Urothelium cell line (cell line): ENCODE measurements at regions not wholly inside any gene's neighbourhood (a gene's known extent, or its start where the extent isn't known, plus 50 kb on each side); places are given as distances from the start of the nearest gene placed in this dataset.
"Not testable (repeated sequence)": the region's sequence is repeated elsewhere in the genome, so short reads cannot be mapped to it uniquely, and the experiment has no call there.

Experiments used
- DNase-seq: peaks from one replicate; pipeline ENCODE4 v3.0.0; 2011; ENCODE audit warnings: low spot score, mixed read lengths
- FAIRE-seq: peaks from 2 replicates; lab custom pipeline; 2011; peaks lifted over from hg19 to GRCh38; lab: Jason Lieb, UNC

- no peak for DNase-seq
- FAIRE-seq: no peak
These were observed 100.3 kb downstream of the KIF4B start for GRCh38 chr5:155113888-155114287.

- FAIRE-seq: no peak
- DNase-seq: no peak
These were observed 101.1 kb downstream of the KIF4B start for GRCh38 chr5:155114655-155115054.

- FAIRE-seq: no peak
- no peak for DNase-seq
These were observed 103.1 kb downstream of the KIF4B start for GRCh38 chr5:155116456-155117251.

- FAIRE-seq (no peak), DNase-seq (no peak)
These were observed 112.1 kb downstream of the KIF4B start for GRCh38 chr5:155125551-155126095.

- FAIRE-seq (no peak), DNase-seq (no peak)
These were observed 113.0 kb downstream of the KIF4B start for GRCh38 chr5:155126573-155126972.

GRCh38 chr5:155127552-155127951 lies 114.0 kb downstream of the KIF4B start:
- DNase-seq: no peak
- FAIRE-seq: no peak

GRCh38 chr5:155128786-155129512 lies 115.4 kb downstream of the KIF4B start:
- FAIRE-seq (no peak), DNase-seq (no peak)

- no peak for DNase-seq
- no peak for FAIRE-seq
These were observed 115.9 kb downstream of the KIF4B start for GRCh38 chr5:155129513-155129880.

GRCh38 chr5:155134130-155134529 lies 120.6 kb downstream of the KIF4B start:
- FAIRE-seq (no peak), DNase-seq (no peak)

- no peak for FAIRE-seq
- no peak for DNase-seq
These were observed 122.8 kb downstream of the KIF4B start for GRCh38 chr5:155136216-155136850.

- FAIRE-seq: no peak
- no peak for DNase-seq
These were observed 124.1 kb downstream of the KIF4B start for GRCh38 chr5:155137683-155138082.

GRCh38 chr5:155140646-155141045 lies 127.1 kb downstream of the KIF4B start:
- FAIRE-seq: no peak
- DNase-seq: no peak

- DNase-seq (no peak), FAIRE-seq (no peak)
These were observed 131.4 kb downstream of the KIF4B start for GRCh38 chr5:155144956-155145355.

GRCh38 chr5:155147222-155147621 lies 133.7 kb downstream of the KIF4B start:
- FAIRE-seq: no peak
- no peak for DNase-seq

- DNase-seq (no peak), FAIRE-seq (no peak)
These were observed 135.1 kb downstream of the KIF4B start for GRCh38 chr5:155148694-155149093.

GRCh38 chr5:155150012-155150411 lies 136.5 kb downstream of the KIF4B start:
- FAIRE-seq: no peak
- DNase-seq: no peak

- FAIRE-seq: no peak
These were observed 141.4 kb downstream of the KIF4B start for GRCh38 chr5:155154973-155155372.

GRCh38 chr5:155163084-155163483 lies 149.5 kb downstream of the KIF4B start:
- not testable (repeated sequence) for DNase-seq, FAIRE-seq

More at GRCh38 chr5:155154973-155155372, 141.4 kb downstream of the KIF4B start:
- no peak for DNase-seq

- FAIRE-seq (no peak), DNase-seq (no peak)
These were observed 154.2 kb downstream of the KIF4B start for GRCh38 chr5:155167736-155168135.

- FAIRE-seq (no peak), DNase-seq (no peak)
These were observed 168.0 kb downstream of the KIF4B start for GRCh38 chr5:155181542-155181941.

- FAIRE-seq (no peak), DNase-seq (no peak)
These were observed 175.9 kb downstream of the KIF4B start for GRCh38 chr5:155189476-155189875.
